Mesendoderm (in vitro differentiated cells): ENCODE measurements at regions not wholly inside any gene's neighbourhood (a gene's known extent, or its start where the extent isn't known, plus 50 kb on each side); places are given as distances from the start of the nearest gene placed in this dataset.

Experiments used
- DNase-seq: peaks from one replicate; pipeline ENCODE4 v3.0.0; 2013
- H2AK5ac ChIP-seq: 2 replicates; pipeline ENCODE4 v1.6.1; 2013; ENCODE audit warnings: low read length, inconsistent platforms
- H2BK120ac ChIP-seq: 2 replicates; pipeline ENCODE4 v1.6.1; 2013; ENCODE audit warnings: low read depth, mild to moderate bottlenecking, low read length, moderate library complexity, mixed read lengths
- H2BK15ac ChIP-seq: replicated peaks from 2 replicates; pipeline ENCODE4 v1.6.1; 2013; ENCODE audit warnings: low read depth, mild to moderate bottlenecking, moderate library complexity
- H2BK5ac ChIP-seq: 2 replicates; pipeline ENCODE4 v1.6.1; 2013; ENCODE audit warnings: low read length, inconsistent platforms
- H3K18ac ChIP-seq: 2 replicates; pipeline ENCODE4 v1.6.1; 2013; ENCODE audit warnings: mild to moderate bottlenecking, low read length, mixed read lengths
- H3K23ac ChIP-seq: one replicate; pipeline ENCODE4 v1.6.1; 2013; ENCODE audit warnings: low read length
- H3K27ac ChIP-seq: 2 replicates; pipeline ENCODE4 v1.5.1; 2013; ENCODE audit warnings: low read depth, mild to moderate bottlenecking, inconsistent platforms, low read length, moderate library complexity
- H3K27me3 ChIP-seq: 2 replicates; pipeline ENCODE4 v1.6.1; 2013; ENCODE audit warnings: low read length, control low read depth, mild to moderate bottlenecking, inconsistent platforms; ENCODE audit not compliant: insufficient read depth, poor library complexity
- H3K36me3 ChIP-seq: 2 replicates; pipeline ENCODE4 v1.6.1; 2013; ENCODE audit warnings: low read length, inconsistent platforms; ENCODE audit not compliant: control insufficient read depth, insufficient read depth
- H3K4ac ChIP-seq: one replicate; pipeline ENCODE4 v1.6.1; 2013; ENCODE audit warnings: low read depth, mild to moderate bottlenecking, low read length, moderate library complexity
- H3K4me1 ChIP-seq: 2 replicates; pipeline ENCODE4 v1.6.1; 2013; ENCODE audit warnings: low read depth, low read length, inconsistent platforms; ENCODE audit not compliant: control insufficient read depth
- H3K4me2 ChIP-seq: 2 replicates; pipeline ENCODE4 v1.6.1; 2013; ENCODE audit warnings: low read length
- H3K4me3 ChIP-seq: 2 replicates; pipeline ENCODE4 v1.5.1; 2013; ENCODE audit warnings: mild to moderate bottlenecking, low read length
- H3K56ac ChIP-seq: one replicate; pipeline ENCODE4 v1.6.1; 2013; ENCODE audit warnings: low read length
- H3K79me1 ChIP-seq: 2 replicates; pipeline ENCODE4 v1.6.1; 2013; ENCODE audit warnings: low read length, inconsistent platforms
- H3K79me2 ChIP-seq: 2 replicates; pipeline ENCODE4 v1.6.1; 2013; ENCODE audit warnings: mild to moderate bottlenecking, low read length; ENCODE audit not compliant: control insufficient read depth, insufficient read depth
- H3K9ac ChIP-seq: 2 replicates; pipeline ENCODE4 v1.6.1; 2013; ENCODE audit warnings: low read length, inconsistent platforms
- H4K5ac ChIP-seq: one replicate; pipeline ENCODE4 v1.6.1; 2013; ENCODE audit warnings: low read length
- H4K8ac ChIP-seq: one replicate; pipeline ENCODE4 v1.6.1; 2013; ENCODE audit warnings: low read depth, mild to moderate bottlenecking, control low read depth, low read length, moderate library complexity
- WGBS: extraction: QIAGEN DNeasy Blood & Tissue Kit; methylation state at CpG from one replicate; pipeline ENCODE4 v1.1.7; 2013; ENCODE audit warnings: low lambda C conversion rate, missing lambda C conversion rate; ENCODE audit not compliant: insufficient coverage; ENCODE audit errors: extremely low coverage; 5-methylcytosine and 5-hydroxymethylcytosine counted together

GRCh38 chrX:25198891-25199290 is 183.1 kb upstream of the ARX start:
- Histone ChIP-seq H3K56ac (no peak overlapping the region), H3K9ac (no peak overlapping the region)
- WGBS, result no CpG with 5 or more reads among the region's 3 CpGs

GRCh38 chrX:25198253-25198652 is 182.5 kb upstream of the ARX start:
- no peaks in the 10 kb centered on the region for H3K79me2 ChIP-seq
- no peak overlapping the region for H3K27ac ChIP-seq
- no peak overlapping the region for H2BK15ac ChIP-seq
- H3K36me3 ChIP-seq, result no peaks in the 10 kb centered on the region
- H3K79me1 ChIP-seq, result no peaks in the 10 kb centered on the region
- no peak overlapping the region for H4K5ac ChIP-seq
- H2BK120ac ChIP-seq, result no peak overlapping the region
- no peak overlapping the region for H2BK5ac ChIP-seq
- H3K56ac ChIP-seq, result no peak overlapping the region
- H3K27me3 ChIP-seq, result no peaks in the 10 kb centered on the region
- no peak overlapping the region for H3K4me2 ChIP-seq
- H3K4me3 ChIP-seq, result no peak overlapping the region
- H4K8ac ChIP-seq, result no peak overlapping the region
- H2AK5ac ChIP-seq, result no peak overlapping the region
- no peak for DNase-seq
- H3K18ac ChIP-seq, result no peak overlapping the region
- no CpG with 5 or more reads among the region's 3 CpGs for WGBS
- H3K23ac ChIP-seq, result no peak overlapping the region
- H3K9ac ChIP-seq, result no peak overlapping the region
- no peaks in the 10 kb centered on the region for H3K4me1 ChIP-seq
- H3K4ac ChIP-seq, result no peak overlapping the region

More at GRCh38 chrX:25198891-25199290, 183.1 kb upstream of the ARX start:
- H3K36me3 ChIP-seq, result no peaks in the 10 kb centered on the region
- no peak overlapping the region for H3K27ac ChIP-seq
- H3K27me3 ChIP-seq, result no peaks in the 10 kb centered on the region
- H3K4me3 ChIP-seq, result no peak overlapping the region
- no peaks in the 10 kb centered on the region for H3K79me2 ChIP-seq
- no peaks in the 10 kb centered on the region for H3K79me1 ChIP-seq
- DNase-seq, result no peak
- H2BK15ac ChIP-seq, result no peak overlapping the region
- no peak overlapping the region for H2BK5ac ChIP-seq
- no peaks in the 10 kb centered on the region for H3K4me1 ChIP-seq
- H4K5ac ChIP-seq, result no peak overlapping the region
- no peak overlapping the region for H3K23ac ChIP-seq
- H3K4ac ChIP-seq, result no peak overlapping the region
- no peak overlapping the region for H2AK5ac ChIP-seq
- H2BK120ac ChIP-seq, result no peak overlapping the region
- no peak overlapping the region for H3K4me2 ChIP-seq
- no peak overlapping the region for H3K18ac ChIP-seq
- H4K8ac ChIP-seq, result no peak overlapping the region

- no CpG with 5 or more reads among the region's 2 CpGs for WGBS
Observed at GRCh38 chrX:25196221-25196620, 180.5 kb upstream of the ARX start.

GRCh38 chrX:25191403-25191802 is 175.6 kb upstream of the ARX start:
- Histone ChIP-seq H3K56ac (no peak overlapping the region), H3K4me1 (no peaks in the 10 kb centered on the region), H3K27me3 (no peaks in the 10 kb centered on the region), H3K23ac (no peak overlapping the region), H3K36me3 (no peaks in the 10 kb centered on the region), H2BK15ac (no peak overlapping the region), H3K9ac (no peak overlapping the region), H3K4me2 (no peak overlapping the region), H4K5ac (no peak overlapping the region), H3K79me2 (no peaks in the 10 kb centered on the region), H2AK5ac (no peak overlapping the region), H3K4me3 (no peak overlapping the region), H2BK5ac (no peak overlapping the region), H3K79me1 (no peaks in the 10 kb centered on the region), H3K4ac (no peak overlapping the region), H3K18ac (no peak overlapping the region), H2BK120ac (no peak overlapping the region), H4K8ac (no peak overlapping the region), H3K27ac (no peak overlapping the region)
- peak; percentile 11 for DNase-seq
- WGBS, result no CpG with 5 or more reads among the region's 7 CpGs

More at GRCh38 chrX:25196221-25196620, 180.5 kb upstream of the ARX start:
- Histone ChIP-seq H2BK5ac (no peak overlapping the region), H4K5ac (no peak overlapping the region), H3K27me3 (no peaks in the 10 kb centered on the region), H3K79me2 (no peaks in the 10 kb centered on the region), H3K9ac (no peak overlapping the region), H3K4me1 (no peaks in the 10 kb centered on the region), H3K4ac (no peak overlapping the region), H3K18ac (no peak overlapping the region), H4K8ac (no peak overlapping the region), H3K4me2 (no peak overlapping the region), H3K4me3 (no peak overlapping the region), H2AK5ac (no peak overlapping the region), H3K36me3 (no peaks in the 10 kb centered on the region), H3K27ac (no peak overlapping the region), H3K79me1 (no peaks in the 10 kb centered on the region), H2BK120ac (no peak overlapping the region), H3K56ac (no peak overlapping the region), H3K23ac (no peak overlapping the region), H2BK15ac (no peak overlapping the region)
- no peak for DNase-seq

GRCh38 chrX:25181775-25182174 is 166.0 kb upstream of the ARX start:
- H3K79me2 ChIP-seq, result no peaks in the 10 kb centered on the region
- H3K18ac ChIP-seq, result no peak overlapping the region
- H3K79me1 ChIP-seq, result no peaks in the 10 kb centered on the region
- H3K23ac ChIP-seq, result no peak overlapping the region
- no peaks in the 10 kb centered on the region for H3K27me3 ChIP-seq
- H3K4me3 ChIP-seq, result no peak overlapping the region
- H3K56ac ChIP-seq, result no peak overlapping the region
- no peak for DNase-seq
- H3K36me3 ChIP-seq, result no peaks in the 10 kb centered on the region
- no peaks in the 10 kb centered on the region for H3K4me1 ChIP-seq
- WGBS, result no CpG with 5 or more reads among the region's 4 CpGs
- no peak overlapping the region for H2BK5ac ChIP-seq
- no peak overlapping the region for H2BK120ac ChIP-seq
- H2AK5ac ChIP-seq, result no peak overlapping the region
- no peak overlapping the region for H4K5ac ChIP-seq
- no peak overlapping the region for H3K9ac ChIP-seq
- H3K4ac ChIP-seq, result no peak overlapping the region
- no peak overlapping the region for H4K8ac ChIP-seq
- no peak overlapping the region for H3K27ac ChIP-seq
- H3K4me2 ChIP-seq, result no peak overlapping the region
- H2BK15ac ChIP-seq, result no peak overlapping the region

- H3K4me3 ChIP-seq, result no peak overlapping the region
Observed at GRCh38 chrX:25180242-25180641, 164.5 kb upstream of the ARX start.

More at GRCh38 chrX:25180242-25180641, 164.5 kb upstream of the ARX start:
- no peak overlapping the region for H3K4ac ChIP-seq
- DNase-seq, result no peak
- H2AK5ac ChIP-seq, result no peak overlapping the region
- no peak overlapping the region for H2BK15ac ChIP-seq
- WGBS, result no CpG with 5 or more reads among the region's 2 CpGs
- H2BK120ac ChIP-seq, result no peak overlapping the region
- H3K79me1 ChIP-seq, result no peaks in the 10 kb centered on the region
- no peaks in the 10 kb centered on the region for H3K36me3 ChIP-seq
- H2BK5ac ChIP-seq, result no peak overlapping the region
- no peak overlapping the region for H4K5ac ChIP-seq
- H3K56ac ChIP-seq, result no peak overlapping the region
- H3K27ac ChIP-seq, result no peak overlapping the region
- H3K27me3 ChIP-seq, result no peaks in the 10 kb centered on the region
- no peak overlapping the region for H3K4me2 ChIP-seq
- H3K4me1 ChIP-seq, result no peaks in the 10 kb centered on the region
- H3K79me2 ChIP-seq, result no peaks in the 10 kb centered on the region
- H3K9ac ChIP-seq, result no peak overlapping the region
- no peak overlapping the region for H3K18ac ChIP-seq
- H4K8ac ChIP-seq, result no peak overlapping the region
- no peak overlapping the region for H3K23ac ChIP-seq
